Mesodermal cell (in vitro differentiated cells): ENCODE measurements at regions not wholly inside any gene's neighbourhood (a gene's known extent, or its start where the extent isn't known, plus 50 kb on each side); places are given as distances from the start of the nearest gene placed in this dataset.

ENCODE experiments used
- H3K27ac ChIP-seq: 2 replicates; pipeline ENCODE4 v1.7.0; 2013; ENCODE audit warnings: mild to moderate bottlenecking, low read depth, low read length, moderate library complexity; ENCODE audit not compliant: severe bottlenecking
- H3K36me3 ChIP-seq: 2 replicates; pipeline ENCODE4 v1.7.1; 2013; ENCODE audit warnings: mild to moderate bottlenecking, low read length, moderate library complexity; ENCODE audit not compliant: control insufficient read depth, insufficient read depth
- H3K4me1 ChIP-seq: one replicate; pipeline ENCODE4 v1.7.1; 2013; ENCODE audit warnings: mild to moderate bottlenecking, low read length; ENCODE audit not compliant: insufficient read depth, control insufficient read depth, poor library complexity, severe bottlenecking
- H3K4me3 ChIP-seq: 2 replicates; pipeline ENCODE4 v1.7.0; 2013; ENCODE audit warnings: low read length, control low read depth, mild to moderate bottlenecking; ENCODE audit not compliant: insufficient read depth, poor library complexity, severe bottlenecking; ENCODE audit errors: extremely low read depth
- H3K9me3 ChIP-seq: 2 replicates; pipeline ENCODE4 v1.7.1; 2013; ENCODE audit warnings: mild to moderate bottlenecking, low read length, moderate library complexity; ENCODE audit not compliant: control insufficient read depth
- WGBS, 2 experiments: methylation state at CpG; one replicate each; pipeline ENCODE4 v1.1.5; 2013; ENCODE audit warnings: missing lambda C conversion rate in 2 of 2; ENCODE audit not compliant: insufficient coverage in 2 of 2; 5-methylcytosine and 5-hydroxymethylcytosine counted together

GRCh38 chr15:29873947-29874411 lies 51.7 kb upstream of the TJP1 start:
- no peak overlapping the region for H3K27ac ChIP-seq
- WGBS, 2 experiments, result 93 to 94% methylated on average over 5 to 7 of the region's 9 CpGs
- H3K9me3 ChIP-seq, result no peaks in the 10 kb centered on the region
- H3K36me3 ChIP-seq, result no peaks in the 10 kb centered on the region
- peaks cover 6% of the 10 kb centered on the region for H3K4me1 ChIP-seq
- H3K4me3 ChIP-seq, result no peak overlapping the region

- no peaks in the 10 kb centered on the region for H3K9me3 ChIP-seq
- WGBS, 2 experiments, result 77% methylated on average over 3 of the region's 3 CpGs; no CpG with 5 or more reads in 1 of the 2 experiments
- no peak overlapping the region for H3K27ac ChIP-seq
- H3K36me3 ChIP-seq, result no peaks in the 10 kb centered on the region
- H3K4me1 ChIP-seq, result peaks cover 6% of the 10 kb centered on the region
- no peak overlapping the region for H3K4me3 ChIP-seq
These were observed 51.0 kb upstream of the TJP1 start for GRCh38 chr15:29873264-29873663.

- Histone ChIP-seq H3K36me3 (no peaks in the 10 kb centered on the region), H3K9me3 (no peaks in the 10 kb centered on the region), H3K4me3 (no peak overlapping the region), H3K4me1 (peaks cover 6% of the 10 kb centered on the region), H3K27ac (no peak overlapping the region)
- WGBS, 2 experiments, result 98 to 99% methylated on average over 7 of the region's 7 CpGs
These were observed 50.4 kb upstream of the TJP1 start for GRCh38 chr15:29872716-29873115.
